HG02763 (cell line): ENCODE measurements at regions not wholly inside any gene's neighbourhood (a gene's known extent, or its start where the extent isn't known, plus 50 kb on each side); places are given as distances from the start of the nearest gene placed in this dataset.

Source experiments
- ATAC-seq: cut with Tn5 transposase; IDR thresholded peaks from one replicate; pipeline ENCODE4 v1.9.1; 2021; ENCODE audit warnings: mild to moderate bottlenecking, moderate library complexity; ENCODE audit not compliant: unreplicated experiment

DNA sequence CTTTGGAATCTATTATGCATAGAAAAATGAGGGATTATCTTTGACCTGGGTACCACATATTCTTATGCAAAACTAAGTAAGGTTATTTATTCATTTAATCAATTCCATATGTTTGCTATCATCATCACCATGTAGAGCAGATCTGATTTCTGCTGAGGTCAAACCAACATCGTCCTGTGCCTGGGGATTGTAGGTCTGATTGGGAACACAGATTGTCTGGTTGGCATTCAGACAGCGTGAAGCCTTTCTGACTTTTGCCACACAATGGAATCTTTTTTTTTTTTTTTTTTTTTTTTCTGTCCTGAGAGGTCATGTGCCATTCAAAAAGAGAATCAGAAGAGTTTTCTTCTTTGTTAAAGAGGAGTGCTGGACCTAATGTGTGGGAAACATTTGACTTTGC, 142.9 kb downstream of the RAB11FIP2 start:
- ATAC-seq: no peak

DNA sequence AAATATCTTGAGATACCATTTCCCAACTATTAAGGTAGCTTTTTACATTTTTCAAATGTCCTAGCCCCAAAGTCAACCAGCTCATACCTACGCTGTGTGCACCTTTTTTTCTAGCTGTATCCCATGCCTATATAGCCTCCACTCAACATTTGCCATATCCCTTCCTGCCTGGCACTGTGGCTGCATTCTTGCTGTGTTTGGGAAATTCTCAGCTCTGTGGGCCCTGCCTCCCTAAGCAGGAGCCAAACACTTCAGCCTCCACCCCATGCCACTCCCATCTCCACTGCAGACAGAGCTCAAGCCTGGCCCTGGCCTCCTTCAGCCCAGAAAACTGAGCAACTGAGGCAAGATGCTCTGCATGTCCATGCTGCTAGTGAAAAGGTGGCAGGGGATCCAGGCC, 141.3 kb downstream of the RAB11FIP2 start:
- no peak for ATAC-seq

DNA sequence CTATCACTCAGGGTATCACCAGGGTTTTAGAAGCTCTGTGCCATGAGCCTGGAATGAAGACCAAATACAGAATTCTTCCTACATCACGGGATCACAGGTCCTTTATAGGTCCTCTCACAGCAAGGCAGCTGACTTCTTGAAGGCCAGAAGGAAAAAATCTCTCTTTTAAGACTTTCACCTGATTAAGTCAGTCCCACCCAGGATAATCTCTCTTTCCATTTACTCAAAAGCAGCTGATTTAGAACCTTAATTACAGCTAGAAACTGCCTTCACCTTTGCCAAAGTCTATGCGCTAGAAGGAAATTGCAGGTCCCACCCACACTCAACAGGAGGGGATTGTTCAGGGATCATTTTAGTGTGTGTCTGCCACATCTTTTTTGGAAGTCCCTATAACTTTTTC, 135.1 kb downstream of the RAB11FIP2 start:
- no peak for ATAC-seq

DNA sequence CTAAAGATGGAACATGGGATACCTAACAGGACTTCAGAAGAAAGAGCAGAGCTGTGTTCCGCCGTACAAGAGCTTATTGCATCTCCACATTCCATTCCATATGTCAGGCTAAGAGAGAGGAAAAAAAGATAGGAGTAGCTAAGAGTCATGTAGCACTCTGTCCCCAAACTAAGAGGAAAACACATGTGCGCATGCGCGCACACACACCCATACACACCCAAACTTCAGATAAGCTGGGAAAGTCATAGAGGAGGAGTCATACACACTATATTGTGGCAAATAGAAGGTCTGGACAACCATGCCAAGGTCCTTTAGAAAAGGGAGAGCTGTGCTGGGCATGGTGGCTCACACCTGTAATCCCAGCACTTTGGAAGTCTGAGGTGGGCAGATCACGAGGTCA, 132.4 kb downstream of the RAB11FIP2 start:
- no peak for ATAC-seq

DNA sequence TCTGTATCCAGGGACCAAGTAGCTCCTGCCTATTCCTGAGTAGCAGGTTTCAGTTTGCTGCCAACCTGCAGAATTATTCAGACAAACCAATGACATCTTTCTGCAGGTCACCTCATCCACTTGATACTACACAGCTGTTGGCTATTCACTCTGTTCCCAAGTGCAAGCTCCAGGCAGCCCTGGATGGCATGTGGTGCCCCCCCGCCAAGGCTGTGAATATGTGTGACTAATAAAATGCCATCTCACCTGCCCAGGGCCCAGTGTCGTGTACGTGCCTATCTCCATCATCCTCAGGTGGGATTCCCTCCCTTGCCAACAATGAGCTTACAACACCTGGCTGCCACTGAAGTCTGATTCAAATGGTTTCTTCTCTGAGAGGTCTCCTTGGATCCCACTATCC, 125.8 kb downstream of the RAB11FIP2 start:
- ATAC-seq: no peak

DNA sequence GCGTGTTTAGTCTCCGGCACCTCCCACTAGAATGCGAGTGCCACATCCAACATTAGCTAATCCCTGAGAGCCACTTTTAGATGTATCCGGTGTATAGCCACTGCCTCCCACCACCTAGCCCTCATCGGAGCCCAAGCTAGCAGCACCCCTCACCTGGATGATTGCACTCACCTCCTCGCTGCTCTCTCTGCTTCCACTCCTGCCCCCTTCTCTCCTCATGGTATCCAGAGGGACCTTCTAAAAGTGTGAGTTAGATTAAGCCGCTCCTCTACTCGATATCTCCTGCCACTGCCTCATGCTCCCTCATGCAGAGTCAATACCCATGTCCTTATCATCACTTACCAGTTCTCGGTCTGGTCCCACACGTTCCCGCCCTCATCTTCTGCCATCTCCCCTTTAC, 125.3 kb downstream of the RAB11FIP2 start:
- no peak for ATAC-seq

DNA sequence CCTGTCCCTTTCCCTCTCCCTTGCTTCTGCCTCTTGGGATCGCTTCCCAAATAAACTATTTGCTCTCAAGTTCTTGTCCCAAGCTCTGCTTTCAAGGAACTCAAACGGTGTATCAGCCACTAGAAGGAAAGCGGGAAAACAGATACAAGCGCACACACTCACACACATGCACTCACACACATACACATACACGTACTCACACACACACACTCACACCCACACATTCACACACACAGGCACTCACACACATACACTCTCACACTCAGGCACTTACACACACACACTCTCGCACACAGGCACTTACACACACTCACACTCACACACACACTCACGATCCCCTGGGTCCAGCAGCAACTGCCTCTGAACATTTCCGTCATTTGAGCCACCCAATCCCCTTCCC, 121.9 kb downstream of the RAB11FIP2 start:
- no peak for ATAC-seq

DNA sequence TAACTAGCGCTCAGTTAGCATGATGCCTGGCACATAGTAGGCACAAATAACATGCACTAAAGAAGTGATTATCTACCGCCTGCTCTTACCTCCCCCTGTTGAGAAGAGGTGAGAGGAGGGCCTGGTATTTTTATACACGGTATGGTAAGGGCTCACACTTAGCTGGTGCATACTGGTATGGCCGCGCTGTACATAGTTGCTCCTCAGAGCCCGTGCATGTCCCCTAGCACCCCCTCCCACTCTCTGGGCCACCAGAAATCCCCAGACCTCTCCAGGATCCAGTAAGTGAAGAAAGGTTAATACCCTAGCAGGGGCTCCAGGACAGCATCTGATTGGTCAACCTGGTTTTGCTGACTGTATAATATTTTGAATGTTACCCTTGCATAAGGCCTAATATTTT, 121.4 kb downstream of the RAB11FIP2 start:
- no peak for ATAC-seq

DNA sequence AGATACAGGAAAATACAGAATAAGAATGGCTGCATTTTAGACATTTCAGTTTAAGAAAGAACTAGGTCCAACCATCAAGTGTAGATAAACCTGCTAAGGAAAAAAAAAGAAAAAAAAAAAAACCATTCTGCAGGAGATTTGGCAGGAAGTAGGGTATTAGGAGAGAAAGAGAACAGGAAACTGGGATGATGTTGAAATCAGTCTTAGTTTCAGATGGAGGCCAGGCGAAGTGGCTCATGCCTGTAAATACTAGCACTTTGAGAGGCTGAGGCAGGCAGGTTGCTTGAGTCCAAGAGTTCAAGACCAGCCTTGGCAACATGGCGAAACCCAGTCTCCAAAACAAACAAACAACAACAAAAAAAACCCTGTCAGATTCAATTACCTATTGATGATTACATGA, 120.2 kb downstream of the RAB11FIP2 start:
- ATAC-seq: no peak

DNA sequence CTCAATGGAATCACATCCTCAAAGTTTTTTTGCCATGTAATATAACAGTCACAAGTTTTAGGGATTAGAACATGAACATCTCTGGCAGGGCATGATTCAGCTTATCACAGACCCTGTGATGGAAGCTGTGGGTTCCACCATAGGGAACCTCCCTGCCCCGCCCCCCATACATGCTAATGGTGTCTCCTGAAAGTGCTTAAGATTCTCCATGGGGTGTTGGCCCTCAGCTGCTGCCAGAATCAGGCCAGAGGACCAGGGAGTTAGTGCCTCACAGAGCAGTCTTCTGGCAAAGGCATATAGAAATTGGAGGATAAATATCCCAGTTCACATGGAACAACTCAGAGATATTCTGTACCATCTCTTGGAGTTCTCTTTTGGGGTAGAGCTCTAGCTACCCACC, 119.4 kb downstream of the RAB11FIP2 start:
- no peak for ATAC-seq

DNA sequence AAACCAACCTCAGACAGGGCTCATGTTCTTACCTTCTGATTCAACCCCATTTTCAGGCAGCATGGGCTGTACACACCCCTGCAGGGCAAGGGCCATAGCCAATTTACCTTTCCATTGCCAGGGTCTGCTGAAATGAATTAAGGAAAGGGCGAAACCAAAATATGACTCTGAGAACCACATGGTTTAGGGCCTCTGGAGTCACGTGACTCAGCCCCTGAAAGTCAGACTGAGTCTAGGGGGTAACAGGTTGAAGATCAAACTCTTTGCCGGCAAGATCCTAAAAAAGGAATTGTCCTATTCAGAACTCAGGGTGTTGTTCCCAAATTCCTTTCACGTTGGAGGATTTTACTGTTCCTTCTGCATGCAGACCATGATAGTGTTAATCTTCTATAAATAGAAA, 118.9 kb downstream of the RAB11FIP2 start:
- no peak for ATAC-seq

DNA sequence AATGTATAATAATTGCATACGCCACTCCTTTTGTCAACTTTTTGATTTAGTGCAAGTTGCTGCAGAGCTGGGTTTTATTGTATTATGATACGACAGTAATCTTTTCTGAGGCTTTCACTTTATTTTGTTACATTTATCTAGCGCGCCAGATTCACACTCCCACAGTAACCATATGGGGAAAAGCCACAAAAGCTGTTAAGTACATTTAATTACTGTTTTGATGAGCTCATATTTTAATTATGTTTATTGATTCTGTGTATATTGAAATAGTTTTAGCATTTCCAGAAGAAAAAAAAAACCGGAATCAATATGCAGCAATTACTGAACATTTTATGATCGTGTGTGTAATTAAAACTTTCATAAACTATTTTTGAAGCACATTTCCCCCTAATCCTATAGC, 118.5 kb downstream of the RAB11FIP2 start:
- ATAC-seq: no peak

DNA sequence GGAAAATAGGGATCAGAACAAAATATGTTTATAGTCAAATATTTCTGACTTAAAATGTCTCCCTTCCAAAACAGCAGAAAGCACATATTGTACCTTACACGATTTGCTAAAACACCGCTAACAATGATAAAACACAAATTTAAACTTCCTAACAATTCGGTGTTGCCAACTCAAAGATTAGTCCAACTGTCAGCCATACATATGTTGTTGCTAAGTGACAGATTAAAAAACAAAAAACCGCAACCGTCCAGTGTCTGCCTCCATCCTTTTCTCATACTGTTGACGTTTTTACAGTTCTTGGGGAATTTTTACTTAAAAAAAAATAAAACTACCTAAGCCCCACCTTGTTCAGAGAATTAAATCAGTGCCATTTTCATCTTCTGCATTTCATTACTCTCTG, 118.0 kb downstream of the RAB11FIP2 start:
- no peak for ATAC-seq

DNA sequence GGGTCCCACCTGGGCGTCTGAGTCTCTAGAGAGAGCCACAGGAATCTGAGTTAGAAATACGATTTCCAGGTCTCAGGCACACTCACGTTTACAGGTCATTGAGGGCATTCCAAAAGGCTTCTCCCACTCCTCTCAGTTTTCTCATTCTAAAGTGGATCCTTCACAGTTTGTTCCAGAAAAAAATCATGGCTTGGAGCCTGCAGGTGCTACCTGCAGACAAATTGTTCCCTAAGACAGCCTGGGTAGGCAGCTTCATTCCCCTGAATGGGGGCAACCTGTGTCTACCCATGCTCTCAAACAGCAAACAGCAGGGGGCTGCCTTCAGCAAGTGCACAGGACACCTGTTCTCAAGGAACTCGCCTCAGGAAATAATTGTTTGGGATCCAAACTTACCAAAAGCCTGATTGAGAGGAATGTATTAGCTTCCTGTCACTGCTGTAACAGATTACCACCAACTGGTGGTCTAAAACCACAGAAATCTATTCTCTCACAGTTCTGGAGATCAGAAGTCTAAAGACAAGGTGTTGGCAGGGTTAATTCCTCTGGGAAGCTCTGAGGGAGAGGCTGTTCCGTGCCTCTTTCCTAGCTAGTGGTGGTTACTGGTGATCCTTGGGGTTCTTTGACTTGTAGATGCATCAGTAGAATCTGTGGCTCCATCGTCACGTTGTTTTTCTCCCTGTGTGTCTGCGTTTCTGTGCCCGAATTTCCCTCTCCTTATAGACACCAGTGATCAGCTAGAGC, 117.2 kb downstream of the RAB11FIP2 start:
- no peak for ATAC-seq

DNA sequence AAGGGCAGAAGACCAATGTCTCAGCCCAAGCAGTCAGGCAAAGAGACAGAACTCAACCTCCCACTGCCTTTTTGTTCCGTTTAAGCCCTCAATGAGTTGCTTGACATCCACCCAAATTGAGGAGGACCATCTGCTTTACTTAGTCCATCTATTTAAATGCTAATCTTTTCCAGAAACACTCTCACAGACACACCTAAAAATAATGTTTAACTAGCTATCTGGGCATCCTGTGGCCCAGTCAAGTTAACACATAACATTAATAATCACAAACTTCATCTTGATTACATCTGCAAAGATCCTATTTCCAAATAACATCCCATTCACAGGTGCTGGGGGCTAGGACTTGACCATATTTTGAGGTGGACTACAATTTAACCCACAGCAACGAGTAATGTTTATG, 115.7 kb downstream of the RAB11FIP2 start:
- no peak for ATAC-seq

DNA sequence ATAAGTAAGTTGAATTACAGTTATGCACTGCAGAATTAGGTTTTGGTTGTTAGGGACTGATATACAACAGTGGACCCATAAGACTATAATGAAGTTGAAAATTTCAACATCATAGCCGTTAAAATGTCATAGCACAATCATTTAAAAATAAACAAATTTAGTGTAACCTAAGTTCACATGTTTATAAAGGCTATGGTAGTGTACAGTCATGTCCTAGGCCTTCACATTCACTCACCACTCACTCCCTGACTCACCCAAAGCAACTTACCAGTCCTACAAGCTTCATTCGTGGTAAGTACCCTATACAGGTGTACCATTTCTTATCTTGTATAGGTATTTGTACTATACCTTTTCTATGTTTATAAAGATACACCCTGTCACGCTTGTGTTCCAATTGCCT, 113.7 kb downstream of the RAB11FIP2 start:
- ATAC-seq: no peak

DNA sequence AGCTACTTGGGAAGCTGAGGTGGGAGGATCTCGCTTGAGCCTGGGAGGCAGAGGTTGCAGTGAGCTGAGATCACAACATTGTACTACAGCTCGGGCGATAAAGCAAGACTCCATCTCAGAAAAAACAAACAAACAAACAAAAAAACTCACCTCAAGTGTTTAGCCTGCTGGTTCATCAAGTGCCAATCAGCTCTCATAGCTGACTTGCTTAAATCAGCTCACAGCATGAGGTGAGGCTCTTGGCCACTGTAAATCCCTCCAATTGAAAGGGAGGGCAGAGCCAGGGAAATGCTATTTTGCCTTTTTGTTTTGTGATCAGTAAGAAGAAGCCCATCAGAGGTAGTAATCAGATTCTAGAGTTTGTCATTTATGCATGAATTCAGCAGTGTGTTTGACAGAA, 112.3 kb downstream of the RAB11FIP2 start:
- no peak for ATAC-seq

DNA sequence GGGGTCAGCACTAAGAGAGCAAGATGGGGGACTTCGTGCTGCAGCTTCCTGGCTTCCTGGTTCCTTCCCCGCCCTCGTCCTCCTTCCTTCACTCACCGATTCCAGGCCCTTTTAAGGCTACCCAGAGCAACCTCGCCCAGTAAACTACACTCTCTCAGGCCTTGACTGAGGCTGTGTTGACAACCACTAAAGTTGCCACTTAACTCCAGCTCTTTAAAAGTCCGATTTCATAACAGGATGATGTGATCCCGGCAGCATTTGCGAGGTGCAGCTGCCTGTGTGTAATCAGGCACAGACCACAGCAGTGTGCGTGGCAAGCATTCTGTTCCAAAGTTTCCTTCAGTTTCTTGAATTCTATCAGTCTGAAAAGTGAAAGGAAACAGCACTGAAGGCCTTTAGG, 110.6 kb downstream of the RAB11FIP2 start:
- no peak for ATAC-seq

DNA sequence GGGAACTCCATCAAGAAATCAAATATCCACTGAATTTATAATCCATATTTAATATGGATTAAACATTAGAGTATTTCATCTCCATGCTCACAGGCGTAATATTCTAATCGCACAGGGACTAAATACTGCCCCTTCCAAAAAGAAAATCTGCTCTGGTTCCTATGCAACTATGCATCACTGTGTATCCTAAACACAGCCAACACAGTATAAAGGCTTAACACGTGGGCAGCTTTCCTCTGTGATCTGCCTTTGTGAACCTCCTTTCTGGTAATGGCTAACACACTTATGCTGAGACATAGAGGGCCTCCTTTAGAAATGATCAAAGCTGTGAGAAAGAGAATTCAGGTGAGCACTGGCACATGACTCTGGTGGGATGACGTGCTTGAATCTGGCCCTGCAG, 110.2 kb downstream of the RAB11FIP2 start:
- no peak for ATAC-seq

DNA sequence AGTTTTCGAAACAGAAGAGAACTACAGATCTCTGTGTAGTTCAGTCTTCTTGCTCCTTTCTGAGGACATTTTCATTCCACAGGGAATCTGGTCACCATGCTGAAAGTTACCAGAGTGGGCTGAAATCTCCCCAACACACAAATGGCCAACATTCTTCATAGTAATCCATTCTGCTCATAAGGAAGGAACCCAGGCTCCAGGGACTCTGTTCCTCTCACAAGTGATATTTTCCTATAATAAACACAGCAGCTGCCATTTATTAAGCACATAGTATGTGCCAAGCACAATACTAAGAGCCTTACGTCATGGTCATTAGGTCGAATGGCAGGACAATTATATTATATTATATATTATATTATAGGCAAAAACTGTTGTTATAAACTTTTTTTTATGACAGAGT, 109.8 kb downstream of the RAB11FIP2 start:
- ATAC-seq: no peak

DNA sequence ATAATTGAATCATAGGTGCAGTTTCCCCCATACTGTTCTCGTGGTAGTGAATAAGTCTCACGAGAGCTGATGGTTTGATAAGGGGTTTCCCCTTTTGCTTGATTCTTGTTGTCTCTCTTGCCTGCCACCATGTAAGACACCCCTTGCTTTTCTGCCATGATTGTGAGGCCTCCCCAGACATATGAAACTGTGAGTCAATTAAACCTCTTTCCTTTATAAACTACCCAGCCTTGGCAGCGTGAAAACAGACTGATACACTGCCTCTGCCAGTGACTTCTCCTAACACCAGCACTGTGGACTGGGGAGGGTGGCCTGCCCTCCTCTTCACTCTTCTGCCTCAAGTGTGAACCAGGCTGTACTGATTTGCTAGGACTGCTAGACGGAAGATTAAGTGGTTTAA, 108.6 kb downstream of the RAB11FIP2 start:
- ATAC-seq: no peak

DNA sequence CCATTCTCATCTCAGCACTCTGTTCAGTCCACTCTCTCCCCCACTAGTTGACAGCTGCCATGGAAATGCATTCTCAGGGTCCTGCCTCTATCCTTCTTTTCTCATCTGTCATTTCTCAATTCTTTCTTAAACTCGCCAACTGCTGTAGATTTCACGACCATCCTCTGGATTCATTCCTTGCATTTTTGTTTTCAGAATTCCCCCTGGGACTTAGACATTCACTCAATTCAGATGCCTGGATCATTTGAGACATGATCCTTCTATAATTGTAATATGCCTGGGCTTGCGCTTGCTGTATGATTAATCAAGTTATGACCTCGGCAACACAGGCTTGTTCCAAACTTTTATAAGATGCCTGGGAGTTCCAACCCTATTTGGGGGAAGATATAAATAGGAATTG, 104.5 kb downstream of the RAB11FIP2 start:
- no peak for ATAC-seq

DNA sequence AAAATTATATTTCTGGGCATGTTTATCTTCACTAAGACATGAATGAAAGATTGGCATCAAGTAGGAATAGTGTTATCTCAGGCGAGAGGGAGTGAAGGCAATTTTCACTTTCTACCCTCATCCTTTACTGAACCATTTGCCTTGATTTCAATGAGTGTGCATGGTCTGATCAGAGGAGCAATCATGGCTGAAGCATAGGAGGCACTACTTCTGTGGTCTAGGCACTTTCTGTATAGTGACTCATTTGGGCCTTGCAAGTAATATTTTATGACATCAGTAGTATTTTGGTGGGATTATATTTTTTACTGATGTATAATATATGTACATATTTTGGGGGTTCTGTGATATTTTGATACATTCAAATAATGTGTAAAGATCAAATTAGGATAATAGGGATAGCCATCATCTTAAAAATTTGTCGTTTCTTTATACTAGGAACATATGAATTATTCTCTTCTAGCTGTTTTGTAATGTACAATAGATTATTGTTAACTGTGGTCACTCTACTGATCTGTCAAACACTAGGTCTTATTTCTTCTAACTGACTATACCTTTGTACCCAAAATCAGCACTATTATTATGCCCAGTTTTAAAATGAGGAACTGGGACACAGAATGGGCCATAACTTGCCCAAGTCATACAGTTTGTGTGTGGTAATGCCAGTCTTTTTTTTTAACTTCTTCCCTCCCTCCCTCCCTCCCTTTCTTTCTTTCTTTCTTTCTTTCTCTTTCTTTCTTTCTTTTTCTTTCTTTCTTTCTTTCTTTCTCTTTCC, 101.9 kb downstream of the RAB11FIP2 start:
- no peak for ATAC-seq
